Astrocyte of the spinal cord (primary cell): ENCODE measurements at regions not wholly inside any gene's neighbourhood (a gene's known extent, or its start where the extent isn't known, plus 50 kb on each side); places are given as distances from the start of the nearest gene placed in this dataset.

Source experiments
- DNase-seq: peaks from one replicate; pipeline ENCODE4 v3.0.0; 2011; ENCODE audit warnings: low read depth, low spot score
- H3K4me3 ChIP-seq: 2 replicates; pipeline ENCODE4 v1.5.1; 2011; ENCODE audit warnings: low read depth, mild to moderate bottlenecking, low read length, moderate library complexity
- CTCF ChIP-seq: IDR thresholded peaks from 2 replicates; pipeline ENCODE4 v1.5.1; 2012; ENCODE audit warnings: low read depth, mild to moderate bottlenecking, low read length, inconsistent platforms
- in situ Hi-C: cut with HindIII; loops from 2 replicates; pipeline ENCODE4 v1.10.0; 2017; ENCODE audit warnings: low sequenced_read_pairs

DNA sequence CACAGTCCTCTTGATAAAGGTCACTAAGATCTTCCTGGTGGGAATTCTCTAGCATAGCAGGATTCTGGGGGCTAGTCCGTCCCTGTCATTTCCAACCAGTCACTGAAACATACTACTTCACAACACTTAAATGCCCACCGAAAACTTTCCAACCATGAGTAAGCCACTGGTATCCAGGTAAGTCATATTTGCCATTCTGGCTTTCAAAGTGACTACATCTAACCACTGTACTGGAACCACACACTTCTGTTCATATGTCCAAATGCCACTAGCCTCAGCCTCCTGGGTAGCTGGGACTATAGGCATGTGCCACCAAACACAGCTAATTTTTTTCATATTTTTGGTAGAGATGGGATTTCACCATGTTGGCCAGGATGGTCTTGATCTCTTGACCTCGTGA, 64.3 kb upstream of the VANGL1 start:
- no peak for TF ChIP-seq CTCF
- no peak for DNase-seq
- no peak overlapping the region for H3K4me3 ChIP-seq
- in situ Hi-C loops = no loop called here

GRCh38 chr1:115575661-115576060, 66.1 kb upstream of the VANGL1 start:
- TF ChIP-seq CTCF = no peak
- no peak overlapping the region for H3K4me3 ChIP-seq
- in situ Hi-C loops = no loop called here
- DNase-seq = no peak

DNA sequence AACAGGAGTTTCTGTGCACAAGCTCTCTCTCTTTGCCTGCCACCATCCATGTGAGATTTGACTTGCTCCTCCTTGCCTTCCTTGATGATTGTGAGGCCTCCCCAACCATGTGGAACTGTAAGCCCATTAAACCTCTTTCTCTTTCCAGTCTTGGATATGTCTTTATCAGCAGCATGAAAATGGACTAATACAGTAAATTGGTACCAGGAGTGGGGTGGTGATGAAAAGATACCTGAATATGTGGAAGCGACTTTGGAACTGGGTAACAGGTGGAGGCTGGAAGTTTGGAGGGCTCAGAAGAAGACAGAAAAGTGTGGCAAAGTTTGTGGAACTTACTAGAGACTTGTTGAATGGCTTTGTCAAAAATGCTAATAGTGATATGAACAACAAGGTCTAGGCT, 69.1 kb upstream of the VANGL1 start:
- no peak for DNase-seq
- TF ChIP-seq CTCF = no peak
- in situ Hi-C loops = no loop called here
- no peak overlapping the region for H3K4me3 ChIP-seq

- in situ Hi-C loops = no loop called here
- no peak for TF ChIP-seq CTCF
- DNase-seq = peak; percentile 2
- H3K4me3 ChIP-seq = no peak overlapping the region
These were observed 74.3 kb upstream of the VANGL1 start for GRCh38 chr1:115567431-115567830.

- in situ Hi-C loops = no loop called here
- TF ChIP-seq CTCF = no peak
- DNase-seq = no peak
- no peak overlapping the region for H3K4me3 ChIP-seq
These were observed 76.0 kb upstream of the VANGL1 start for GRCh38 chr1:115565791-115566190.

DNA sequence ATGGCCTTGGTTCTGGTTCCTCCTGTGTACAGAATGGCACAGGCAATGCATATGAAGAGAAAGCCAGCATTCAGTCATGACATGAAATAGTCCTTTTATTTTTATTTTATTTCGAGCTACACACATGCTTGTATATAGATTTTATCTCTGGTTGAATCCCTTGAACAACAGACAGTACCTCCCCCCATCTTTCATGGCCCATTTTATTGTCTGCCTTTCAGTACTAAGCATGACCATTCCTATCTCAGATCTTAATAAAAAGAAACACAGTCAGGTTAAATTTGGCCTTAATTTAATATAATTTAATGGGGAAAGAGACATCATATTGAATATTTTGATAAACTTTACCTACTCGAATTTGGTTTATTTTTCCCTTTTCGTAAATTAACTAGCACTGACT, 76.4 kb upstream of the VANGL1 start:
- in situ Hi-C loops = no loop called here
- DNase-seq = no peak
- H3K4me3 ChIP-seq = no peak overlapping the region
- TF ChIP-seq CTCF = no peak

DNA sequence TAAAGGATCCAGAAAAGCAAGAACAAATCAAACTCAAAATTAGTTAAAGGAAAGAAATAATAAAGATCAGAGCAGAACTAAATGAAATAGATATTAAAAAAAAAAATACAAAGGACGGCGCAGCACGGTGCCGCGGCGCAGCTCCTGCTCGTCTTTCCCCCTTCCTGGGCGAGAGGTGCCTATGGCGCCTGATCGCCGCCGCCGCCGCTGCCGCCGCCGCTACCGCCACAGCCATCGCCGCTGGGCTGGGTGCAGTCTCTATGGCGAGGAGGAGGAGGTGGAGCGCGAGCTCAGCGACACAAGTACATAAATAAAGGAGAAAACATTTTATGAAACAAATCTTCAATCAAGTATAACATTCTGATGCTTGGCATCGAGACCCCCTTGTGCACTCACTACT, 77.6 kb upstream of the VANGL1 start:
- H3K4me3 ChIP-seq = peak overlapping the region; percentile 16
- no peak for DNase-seq
- no peak for TF ChIP-seq CTCF
- in situ Hi-C loops = no loop called here
